ENCODE measurements at regions not wholly inside any gene's neighbourhood (a gene's known extent, or its start where the extent isn't known, plus 50 kb on each side); places are given as distances from the start of the nearest gene placed in this dataset.

DNA sequence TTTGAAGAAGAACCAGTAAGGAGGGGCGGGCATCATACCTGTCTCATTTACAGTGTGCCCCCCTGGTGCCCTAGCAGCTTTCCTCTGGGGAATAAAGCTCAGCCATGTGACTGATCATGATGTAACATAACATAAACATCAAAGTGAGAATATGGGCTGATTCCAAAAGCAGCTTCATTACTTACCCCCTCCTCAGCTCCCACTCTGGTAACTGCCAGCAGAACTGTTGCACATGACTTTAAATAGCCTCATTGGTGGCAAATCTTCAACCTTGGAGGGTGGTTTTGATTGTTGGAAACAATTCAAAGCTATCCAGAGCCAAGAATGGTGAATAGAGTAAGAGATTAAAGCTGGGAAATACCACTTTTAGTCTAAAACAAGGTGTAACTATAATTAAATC, 384.6 kb downstream of the BUD13 start:
- TF ChIP-seq POLR2A (IDR thresholded peaks at IDR 0.05; ENCODE audit: low read length): no peak
- no peak for TF ChIP-seq GATA1 (IDR thresholded peaks at IDR 0.05; ENCODE audit: low read depth, low read length)

All from erythroblast (primary cell).